H9 (cell line): ENCODE measurements at regions not wholly inside any gene's neighbourhood (a gene's known extent, or its start where the extent isn't known, plus 50 kb on each side); places are given as distances from the start of the nearest gene placed in this dataset.

Source experiments
- DNase-seq: peaks from one replicate; pipeline ENCODE4 v3.0.0-alpha.2; 2017
- H2AFZ ChIP-seq: one replicate; pipeline ENCODE4 v1.6.1; 2013; ENCODE audit warnings: mild to moderate bottlenecking, low read length, control low read depth, moderate library complexity
- H2AK5ac ChIP-seq: 2 replicates; pipeline ENCODE4 v1.6.1; 2013; ENCODE audit warnings: low read length, control low read depth, mixed read lengths; ENCODE audit not compliant: insufficient read length
- H2BK120ac ChIP-seq: one replicate; pipeline ENCODE4 v1.6.1; 2013; ENCODE audit warnings: low read depth, mild to moderate bottlenecking, low read length, control low read depth, inconsistent platforms; ENCODE audit not compliant: poor library complexity, severe bottlenecking
- H2BK12ac ChIP-seq: 2 replicates; pipeline ENCODE4 v1.6.1; 2013; ENCODE audit warnings: low read length, control low read depth, mixed read lengths, low read depth; ENCODE audit not compliant: insufficient read length
- H2BK15ac ChIP-seq: 2 replicates; pipeline ENCODE4 v1.6.1; 2013; ENCODE audit warnings: low read depth, low read length, control low read depth
- H2BK20ac ChIP-seq: one replicate; pipeline ENCODE4 v1.6.1; 2013; ENCODE audit warnings: low read depth, mild to moderate bottlenecking, low read length, control low read depth, inconsistent platforms; ENCODE audit not compliant: poor library complexity, severe bottlenecking
- H2BK5ac ChIP-seq: 2 replicates; pipeline ENCODE4 v1.6.1; 2013; ENCODE audit warnings: low read length, control low read depth, mixed read lengths; ENCODE audit not compliant: insufficient read length
- H3K14ac ChIP-seq: 2 replicates; pipeline ENCODE4 v1.6.1; 2013; ENCODE audit warnings: low read length, control low read depth; ENCODE audit not compliant: insufficient read depth
- H3K18ac ChIP-seq: 2 replicates; pipeline ENCODE4 v1.6.1; 2013; ENCODE audit warnings: low read depth, mild to moderate bottlenecking, mixed read lengths, low read length, control low read depth; ENCODE audit not compliant: insufficient read length
- H3K23ac ChIP-seq: 2 replicates; pipeline ENCODE4 v1.6.1; 2013; ENCODE audit warnings: low read length, control low read depth, mixed read lengths, low read depth; ENCODE audit not compliant: insufficient read length
- H3K23me2 ChIP-seq: 2 replicates; pipeline ENCODE4 v1.6.1; 2013; ENCODE audit warnings: low read depth, mild to moderate bottlenecking, mixed read lengths, low read length, control low read depth; ENCODE audit not compliant: insufficient read length, poor library complexity, severe bottlenecking
- H3K27ac ChIP-seq: 2 replicates; pipeline ENCODE4 v1.5.1; 2013; ENCODE audit warnings: low read length, control low read depth, mixed read lengths, low read depth; ENCODE audit not compliant: insufficient read length
- H3K27me3 ChIP-seq: 2 replicates; pipeline ENCODE4 v1.6.1; 2013; ENCODE audit warnings: low read length, control low read depth, inconsistent platforms; ENCODE audit not compliant: insufficient read depth
- H3K4ac ChIP-seq: 2 replicates; pipeline ENCODE4 v1.6.1; 2013; ENCODE audit warnings: low read depth, mild to moderate bottlenecking, control low read depth, inconsistent platforms, low read length, moderate library complexity
- H3K4me1 ChIP-seq: 2 replicates; pipeline ENCODE4 v1.6.1; 2013; ENCODE audit warnings: low read length, control low read depth, inconsistent platforms; ENCODE audit not compliant: insufficient read depth
- H3K4me2 ChIP-seq: 2 replicates; pipeline ENCODE4 v1.6.1; 2013; ENCODE audit warnings: low read length, control low read depth, mixed read lengths; ENCODE audit not compliant: insufficient read length, insufficient read depth
- H3K56ac ChIP-seq: 2 replicates; pipeline ENCODE4 v1.6.1; 2013; ENCODE audit warnings: low read depth, mild to moderate bottlenecking, mixed read lengths, low read length, control low read depth; ENCODE audit not compliant: insufficient read length
- H3K79me1 ChIP-seq: 2 replicates; pipeline ENCODE4 v1.6.1; 2013; ENCODE audit warnings: low read depth, mild to moderate bottlenecking, moderate library complexity, low read length, control low read depth, inconsistent platforms; ENCODE audit not compliant: insufficient read depth, poor library complexity, severe bottlenecking
- H3K79me2 ChIP-seq: 2 replicates; pipeline ENCODE4 v1.6.1; 2013; ENCODE audit warnings: low read length, control low read depth, inconsistent platforms; ENCODE audit not compliant: insufficient read depth
- H3K9ac ChIP-seq: 2 replicates; pipeline ENCODE4 v1.6.1; 2013; ENCODE audit warnings: low read length, control low read depth, mixed read lengths; ENCODE audit not compliant: insufficient read length; ENCODE audit errors: extremely low read depth
- H3K9me3 ChIP-seq: one replicate; pipeline ENCODE4 v1.6.1; 2013; ENCODE audit warnings: low read depth, low read length, inconsistent platforms; ENCODE audit not compliant: control insufficient read depth
- H3T11ph ChIP-seq: one replicate; pipeline ENCODE4 v1.6.1; 2013; ENCODE audit warnings: mild to moderate bottlenecking, low read length, control low read depth, inconsistent platforms
- H4K20me1 ChIP-seq: one replicate; pipeline ENCODE4 v1.6.1; 2013; ENCODE audit not compliant: control insufficient read depth, insufficient read length, insufficient read depth
- H4K5ac ChIP-seq: 2 replicates; pipeline ENCODE4 v1.6.1; 2013; ENCODE audit warnings: low read depth, mild to moderate bottlenecking, mixed read lengths, low read length, control low read depth; ENCODE audit not compliant: insufficient read length
- H4K8ac ChIP-seq: replicated peaks from 2 replicates; pipeline ENCODE4 v1.6.1; 2013; ENCODE audit warnings: low read length, control low read depth, mixed read lengths, low read depth; ENCODE audit not compliant: insufficient read length
- H4K91ac ChIP-seq: 2 replicates; pipeline ENCODE4 v1.6.1; 2013; ENCODE audit warnings: low read depth, mild to moderate bottlenecking, moderate library complexity, mixed read lengths, low read length, control low read depth; ENCODE audit not compliant: insufficient read length
- H3K27ac Mint-ChIP-seq, 3 experiments: 2 replicates in 2 of 3; 3 replicates in 1 of 3; pipeline ENCODE4 v1.8.0; 2020 to 2021; ENCODE audit warnings: mixed read lengths in 3 of 3, mild to moderate bottlenecking in 1 of 3, moderate library complexity in 1 of 3
- H3K27me3 Mint-ChIP-seq: 2 replicates; pipeline ENCODE4 v1.8.0; 2021; ENCODE audit warnings: low read depth, mild to moderate bottlenecking, moderate library complexity, mixed read lengths
- H3K36me3 Mint-ChIP-seq, 3 experiments: 2 replicates in 2 of 3; 3 replicates in 1 of 3; pipeline ENCODE4 v1.8.0; 2020 to 2021; ENCODE audit warnings: low read depth in 3 of 3, mixed read lengths in 3 of 3; ENCODE audit not compliant: insufficient read depth in 1 of 3
- H3K4me1 Mint-ChIP-seq, 2 experiments: 2 replicates each; pipeline ENCODE4 v1.8.0; 2020; ENCODE audit warnings: mixed read lengths in 2 of 2
- H3K4me3 Mint-ChIP-seq, 2 experiments: 2 replicates in 1 of 2; 3 replicates in 1 of 2; pipeline ENCODE4 v1.8.0; 2020 to 2021; ENCODE audit warnings: mild to moderate bottlenecking in 2 of 2, mixed read lengths in 2 of 2, moderate library complexity in 1 of 2
- H3K9me3 Mint-ChIP-seq, 2 experiments: 2 replicates in 1 of 2; 3 replicates in 1 of 2; pipeline ENCODE4 v1.8.0; 2020; ENCODE audit warnings: mild to moderate bottlenecking in 2 of 2, mixed read lengths in 2 of 2, moderate library complexity in 1 of 2
- WGBS: extraction: QIAGEN DNeasy Blood & Tissue Kit; methylation state at CpG from one replicate; pipeline ENCODE4 v1.1.7; 2013; ENCODE audit warnings: missing lambda C conversion rate, low lambda C conversion rate, mixed read lengths; ENCODE audit not compliant: insufficient read length; ENCODE audit errors: extremely low coverage; 5-methylcytosine and 5-hydroxymethylcytosine counted together
- TF ChIP-seq, protein P1 (sequence below): fragments of 200-600 bp; sonication (generic); conservative IDR thresholded peaks from 3 replicates; pipeline ENCODE4 v1.8.0; 2021; ENCODE audit warnings: antibody characterized with exemption, mild to moderate bottlenecking

DNA sequence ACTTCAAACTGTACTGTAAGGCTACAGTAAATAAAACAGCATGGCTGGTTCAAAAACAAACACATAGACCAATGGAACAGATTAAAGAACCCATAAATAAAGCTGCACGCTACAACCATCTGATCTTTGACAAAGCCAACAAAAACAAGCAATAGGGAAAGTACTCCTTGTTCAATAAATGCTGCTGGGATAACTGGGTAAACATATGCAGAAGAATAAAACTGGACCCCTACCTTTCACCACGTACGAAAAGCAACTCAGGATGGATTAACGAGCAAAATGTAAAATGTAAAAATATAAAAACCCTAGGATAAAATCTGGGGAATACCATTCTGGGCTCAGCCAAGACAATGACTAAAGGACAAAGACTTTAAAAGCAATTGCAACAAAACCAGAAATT is 201.8 kb upstream of the PGR start:
- H3K36me3 Mint-ChIP-seq: no peaks in the 10 kb centered on the region
- H2BK15ac ChIP-seq: no peak overlapping the region
- H3K18ac ChIP-seq: no peak overlapping the region
- no peaks in the 10 kb centered on the region for H3K27me3 ChIP-seq
- H4K8ac ChIP-seq: no peak overlapping the region
- H3K9me3 ChIP-seq: no peaks in the 10 kb centered on the region
- H3K79me2 ChIP-seq: no peaks in the 10 kb centered on the region
- H3K79me1 ChIP-seq: no peaks in the 10 kb centered on the region
- H4K5ac ChIP-seq: no peak overlapping the region
- H3K4me3 Mint-ChIP-seq: no peak overlapping the region
- H3K9ac ChIP-seq: no peak overlapping the region
- no peak overlapping the region for H2AFZ ChIP-seq
- H3K23ac ChIP-seq: no peak overlapping the region
- H2BK12ac ChIP-seq: no peak overlapping the region
- no peaks in the 10 kb centered on the region for H4K20me1 ChIP-seq
- H3K9me3 Mint-ChIP-seq: no peaks in the 10 kb centered on the region
- H2BK120ac ChIP-seq: no peak overlapping the region
- H3K27me3 Mint-ChIP-seq: no peaks in the 10 kb centered on the region; the same call in 1 of the 2 replicates
- no CpG with 5 or more reads among the region's 4 CpGs for WGBS
- no peak for DNase-seq
- no peak overlapping the region for H2AK5ac ChIP-seq
- H2BK5ac ChIP-seq: no peak overlapping the region
- no peak overlapping the region for H3T11ph ChIP-seq
- no peak overlapping the region for H2BK20ac ChIP-seq
- no peaks in the 10 kb centered on the region for H3K4me1 ChIP-seq
- H4K91ac ChIP-seq: no peak overlapping the region
- TF ChIP-seq, protein P1, sequence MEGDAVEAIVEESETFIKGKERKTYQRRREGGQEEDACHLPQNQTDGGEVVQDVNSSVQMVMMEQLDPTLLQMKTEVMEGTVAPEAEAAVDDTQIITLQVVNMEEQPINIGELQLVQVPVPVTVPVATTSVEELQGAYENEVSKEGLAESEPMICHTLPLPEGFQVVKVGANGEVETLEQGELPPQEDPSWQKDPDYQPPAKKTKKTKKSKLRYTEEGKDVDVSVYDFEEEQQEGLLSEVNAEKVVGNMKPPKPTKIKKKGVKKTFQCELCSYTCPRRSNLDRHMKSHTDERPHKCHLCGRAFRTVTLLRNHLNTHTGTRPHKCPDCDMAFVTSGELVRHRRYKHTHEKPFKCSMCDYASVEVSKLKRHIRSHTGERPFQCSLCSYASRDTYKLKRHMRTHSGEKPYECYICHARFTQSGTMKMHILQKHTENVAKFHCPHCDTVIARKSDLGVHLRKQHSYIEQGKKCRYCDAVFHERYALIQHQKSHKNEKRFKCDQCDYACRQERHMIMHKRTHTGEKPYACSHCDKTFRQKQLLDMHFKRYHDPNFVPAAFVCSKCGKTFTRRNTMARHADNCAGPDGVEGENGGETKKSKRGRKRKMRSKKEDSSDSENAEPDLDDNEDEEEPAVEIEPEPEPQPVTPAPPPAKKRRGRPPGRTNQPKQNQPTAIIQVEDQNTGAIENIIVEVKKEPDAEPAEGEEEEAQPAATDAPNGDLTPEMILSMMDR: no peak
- peaks cover 2 to 7% of the 10 kb centered on the region in 2 experiments for H3K4me1 Mint-ChIP-seq
- no peak overlapping the region for H3K56ac ChIP-seq
- H3K4me2 ChIP-seq: no peak overlapping the region
- H3K4ac ChIP-seq: no peak overlapping the region
- H3K27ac ChIP-seq: no peak overlapping the region
- H3K27ac Mint-ChIP-seq: no peak overlapping the region
- H3K23me2 ChIP-seq: no peaks in the 10 kb centered on the region
- H3K14ac ChIP-seq: no peak overlapping the region
